ENCODE measurements at regions not wholly inside any gene's neighbourhood (a gene's known extent, or its start where the extent isn't known, plus 50 kb on each side); places are given as distances from the start of the nearest gene placed in this dataset.
"Not testable (repeated sequence)": the region's sequence is repeated elsewhere in the genome, so short reads cannot be mapped to it uniquely, and the experiment has no call there.

GRCh38 chr21:35559128-35559828, 501.0 kb downstream of the SETD4 start:
- Mint-ChIP-seq H3K27me3 (peaks cover 0 to 22% (median 0%) of the 10 kb centered on the region in 5 donors), H3K36me3 (peaks cover 0 to 4% (median 0%) of the 10 kb centered on the region in 5 donors), H3K4me1 (peaks cover 0 to 3% (median 0%) of the 10 kb centered on the region in 7 donors), H3K4me3 (no peak overlapping the region), H3K27ac (no peak overlapping the region), H3K9me3 (peaks cover 0 to 5% (median 0%) of the 10 kb centered on the region in 11 donors)
- Histone ChIP-seq H3K36me3 (ENCODE audit: control insufficient read depth in 2 of 3, insufficient read depth in 3 of 3, low read length in 3 of 3) (no peaks in the 10 kb centered on the region), H3K9me3 (ENCODE audit: control insufficient read depth in 2 of 3, low read length in 3 of 3) (no peaks in the 10 kb centered on the region), H3K4me3 (ENCODE audit: low read length) (no peak overlapping the region), H3K27me3 (ENCODE audit: control insufficient read depth in 2 of 2, insufficient read depth in 2 of 2, low read length in 2 of 2) (peaks cover 0 to 7% of the 10 kb centered on the region in 2 donors), H3K4me1 (ENCODE audit: control insufficient read depth in 2 of 2, insufficient read depth in 2 of 2, low read length in 2 of 2) (no peaks in the 10 kb centered on the region), H3K27ac (ENCODE audit: low read depth, low read length) (no peak overlapping the region)
- DNase-seq (no peak), ATAC-seq (no peak)
- intact Hi-C loops (cut with micrococcal nuclease), result no loop called here
- CTCF ChIA-PET, result interaction anchor here (0.5 kb wide), 1 partner anchor 119 kb away, joined by 3 read pairs; no protein-coding TSS in a partner anchor
- POLR2A ChIA-PET, result no interaction called here

- peaks cover 0 to 3% (median 0%) of the 10 kb centered on the region in 7 donors for H3K4me1 Mint-ChIP-seq
- H3K36me3 ChIP-seq (ENCODE audit: control insufficient read depth in 2 of 3, insufficient read depth in 3 of 3, low read length in 3 of 3), result no peaks in the 10 kb centered on the region
- H3K4me3 Mint-ChIP-seq, result no peak overlapping the region
- peaks cover 0 to 22% (median 0%) of the 10 kb centered on the region in 5 donors for H3K27me3 Mint-ChIP-seq
- H3K9me3 ChIP-seq (ENCODE audit: control insufficient read depth in 2 of 3, low read length in 3 of 3), result no peaks in the 10 kb centered on the region
- no peak for ATAC-seq
- intact Hi-C loops (cut with micrococcal nuclease), result no loop called here
- H3K4me1 ChIP-seq (ENCODE audit: control insufficient read depth in 2 of 2, insufficient read depth in 2 of 2, low read length in 2 of 2), result no peaks in the 10 kb centered on the region
- H3K27ac ChIP-seq (ENCODE audit: low read depth, low read length), result no peak overlapping the region
- peaks cover 0 to 4% (median 0%) of the 10 kb centered on the region in 5 donors for H3K36me3 Mint-ChIP-seq
- POLR2A ChIA-PET, result no interaction called here
- peaks cover 0 to 8% (median 0%) of the 10 kb centered on the region in 11 donors for H3K9me3 Mint-ChIP-seq
- H3K4me3 ChIP-seq (ENCODE audit: low read length), result no peak overlapping the region
- DNase-seq, result no peak
- no peak overlapping the region for H3K27ac Mint-ChIP-seq
- peaks cover 0 to 3% of the 10 kb centered on the region in 2 donors for H3K27me3 ChIP-seq (ENCODE audit: control insufficient read depth in 2 of 2, insufficient read depth in 2 of 2, low read length in 2 of 2)
- CTCF ChIA-PET, result interaction anchor here (0.7 kb wide), 1 partner anchor 1279 kb away, joined by 3 read pairs; no protein-coding TSS in a partner anchor
Measured at GRCh38 chr21:35556536-35556935, 503.8 kb downstream of the SETD4 start.

DNA sequence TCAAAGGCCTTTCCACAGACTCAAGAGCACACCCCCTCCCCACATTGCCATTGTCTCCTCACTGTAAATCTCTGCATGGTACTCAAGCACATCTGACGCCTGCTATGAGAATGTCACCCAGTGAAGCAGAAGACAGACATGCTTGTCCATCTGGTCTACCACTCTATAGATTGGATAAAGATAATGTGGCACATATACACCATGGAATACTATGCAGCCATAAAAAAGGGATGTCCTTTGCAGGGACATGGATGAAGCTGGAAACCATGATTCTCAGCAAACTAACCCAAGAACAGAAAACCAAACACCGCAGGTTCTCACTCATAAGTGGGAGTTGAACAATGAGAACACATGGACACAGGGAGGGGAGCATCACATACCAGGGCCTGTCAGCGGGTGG, 503.4 kb upstream of the RUNX1 start:
- CTCF ChIA-PET; intact Hi-C loops (cut with micrococcal nuclease): not testable (repeated sequence)
- POLR2A ChIA-PET, result interaction anchor here (0.6 kb wide), 1 partner anchor 31 kb away, joined by 3 read pairs; no protein-coding TSS in a partner anchor

GRCh38 chr21:35548904-35549615, 500.0 kb upstream of the RUNX1 start:
- Mint-ChIP-seq H3K27me3 (peaks cover 0 to 8% (median 0%) of the 10 kb centered on the region in 5 donors), H3K9me3 (peaks cover 0 to 10% (median 0%) of the 10 kb centered on the region in 11 donors), H3K36me3 (peaks cover 0 to 6% (median 0%) of the 10 kb centered on the region in 5 donors), H3K4me1 (peaks cover 0 to 1% (median 0%) of the 10 kb centered on the region in 7 donors), H3K27ac (no peak overlapping the region), H3K4me3 (no peak overlapping the region)
- no peak for DNase-seq
- H3K4me1 ChIP-seq (ENCODE audit: control insufficient read depth in 2 of 2, insufficient read depth in 2 of 2, low read length in 2 of 2), result no peaks in the 10 kb centered on the region
- no peaks in the 10 kb centered on the region for H3K27me3 ChIP-seq (ENCODE audit: control insufficient read depth in 2 of 2, insufficient read depth in 2 of 2, low read length in 2 of 2)
- CTCF ChIA-PET, result no interaction called here
- ATAC-seq, result no peak
- H3K36me3 ChIP-seq (ENCODE audit: control insufficient read depth in 2 of 3, insufficient read depth in 3 of 3, low read length in 3 of 3), result no peaks in the 10 kb centered on the region
- H3K9me3 ChIP-seq (ENCODE audit: control insufficient read depth in 2 of 3, low read length in 3 of 3), result no peaks in the 10 kb centered on the region
- H3K27ac ChIP-seq (ENCODE audit: low read depth, low read length), result no peak overlapping the region
- intact Hi-C loops (cut with micrococcal nuclease), result no loop called here
- POLR2A ChIA-PET, result no interaction called here
- H3K4me3 ChIP-seq (ENCODE audit: low read length), result no peak overlapping the region

More for the DNA sequence above, 503.4 kb upstream of the RUNX1 start:
- H3K4me3 ChIP-seq (ENCODE audit: low read length); DNase-seq; H3K4me3 Mint-ChIP-seq; H3K4me1 ChIP-seq (ENCODE audit: control insufficient read depth in 2 of 2, insufficient read depth in 2 of 2, low read length in 2 of 2); ATAC-seq; H3K36me3 Mint-ChIP-seq; H3K27me3 ChIP-seq (ENCODE audit: control insufficient read depth in 2 of 2, insufficient read depth in 2 of 2, low read length in 2 of 2); H3K36me3 ChIP-seq (ENCODE audit: control insufficient read depth in 2 of 3, insufficient read depth in 3 of 3, low read length in 3 of 3); H3K4me1 Mint-ChIP-seq; H3K27ac ChIP-seq (ENCODE audit: low read depth, low read length); H3K9me3 Mint-ChIP-seq; H3K27ac Mint-ChIP-seq; H3K9me3 ChIP-seq (ENCODE audit: control insufficient read depth in 2 of 3, low read length in 3 of 3): not testable (repeated sequence)
- H3K27me3 Mint-ChIP-seq, result peaks cover 0 to 13% (median 4%) of the 10 kb centered on the region in 5 donors

- no peak overlapping the region for H3K27ac ChIP-seq (ENCODE audit: low read depth, low read length)
- ChIA-PET CTCF (no interaction called here), POLR2A (interaction anchor here (1.2 kb wide), 1 partner anchor 346 kb away, joined by 3 read pairs; no protein-coding TSS in a partner anchor)
- Mint-ChIP-seq H3K36me3 (peaks cover 0 to 6% (median 0%) of the 10 kb centered on the region in 5 donors), H3K4me1 (peaks cover 0 to 8% (median 0%) of the 10 kb centered on the region in 7 donors), H3K9me3 (peaks cover 0 to 7% (median 0%) of the 10 kb centered on the region in 11 donors), H3K27ac (no peak overlapping the region), H3K4me3 (no peak overlapping the region), H3K27me3 (peaks cover 0 to 8% (median 0%) of the 10 kb centered on the region in 5 donors)
- H3K27me3 ChIP-seq (ENCODE audit: control insufficient read depth in 2 of 2, insufficient read depth in 2 of 2, low read length in 2 of 2), result no peaks in the 10 kb centered on the region
- no peak overlapping the region for H3K4me3 ChIP-seq (ENCODE audit: low read length)
- no peaks in the 10 kb centered on the region for H3K4me1 ChIP-seq (ENCODE audit: control insufficient read depth in 2 of 2, insufficient read depth in 2 of 2, low read length in 2 of 2)
- H3K9me3 ChIP-seq (ENCODE audit: control insufficient read depth in 2 of 3, low read length in 3 of 3), result no peaks in the 10 kb centered on the region
- H3K36me3 ChIP-seq (ENCODE audit: control insufficient read depth in 2 of 3, insufficient read depth in 3 of 3, low read length in 3 of 3), result no peaks in the 10 kb centered on the region
- DNase-seq, result no peak
- intact Hi-C loops (cut with micrococcal nuclease), result no loop called here
- ATAC-seq, result no peak
Measured at GRCh38 chr21:35547946-35548774, 499.1 kb upstream of the RUNX1 start.

- DNase-seq (no peak), ATAC-seq (no peak)
- POLR2A ChIA-PET, result no interaction called here
- no peak overlapping the region for H3K4me3 ChIP-seq (ENCODE audit: low read length)
- H3K4me1 ChIP-seq (ENCODE audit: control insufficient read depth in 2 of 2, insufficient read depth in 2 of 2, low read length in 2 of 2), result no peaks in the 10 kb centered on the region
- intact Hi-C loops (cut with micrococcal nuclease), result no loop called here
- no peak overlapping the region for H3K4me3 Mint-ChIP-seq
- H3K4me1 Mint-ChIP-seq, result peaks cover 0 to 8% (median 0%) of the 10 kb centered on the region in 7 donors
- H3K27ac Mint-ChIP-seq, result no peak overlapping the region
- H3K27me3 Mint-ChIP-seq, result peaks cover 0 to 19% (median 0%) of the 10 kb centered on the region in 5 donors
- peaks cover 0 to 6% (median 0%) of the 10 kb centered on the region in 5 donors for H3K36me3 Mint-ChIP-seq
- H3K9me3 ChIP-seq (ENCODE audit: control insufficient read depth in 2 of 3, low read length in 3 of 3), result no peaks in the 10 kb centered on the region
- CTCF ChIA-PET, result no interaction called here
- no peaks in the 10 kb centered on the region for H3K27me3 ChIP-seq (ENCODE audit: control insufficient read depth in 2 of 2, insufficient read depth in 2 of 2, low read length in 2 of 2)
- peaks cover 0 to 8% (median 0%) of the 10 kb centered on the region in 11 donors for H3K9me3 Mint-ChIP-seq
- no peaks in the 10 kb centered on the region for H3K36me3 ChIP-seq (ENCODE audit: control insufficient read depth in 2 of 3, insufficient read depth in 3 of 3, low read length in 3 of 3)
- H3K27ac ChIP-seq (ENCODE audit: low read depth, low read length), result no peak overlapping the region
Measured at GRCh38 chr21:35543746-35544145, 494.6 kb upstream of the RUNX1 start.
